Ovary (tissue), 7 donors: ENCODE measurements at regions not wholly inside any gene's neighbourhood (a gene's known extent, or its start where the extent isn't known, plus 50 kb on each side); places are given as distances from the start of the nearest gene placed in this dataset.

Experiments used
- DNase-seq, 5 donors: peaks; one replicate each; pipeline ENCODE4 v3.0.0-alpha.2; 2019 to 2020
- H3K27ac ChIP-seq, 2 donors: fragments of 200-600 bp; one replicate each; pipeline versions ENCODE4 v1.5.1 to v1.8.0; 2019 to 2022
- H3K27me3 ChIP-seq: fragments of 200-600 bp; one replicate; pipeline ENCODE4 v1.8.0; 2022
- H3K36me3 ChIP-seq: fragments of 200-600 bp; sonication (generic); one replicate; pipeline ENCODE4 v1.5.1; 2019
- H3K4me1 ChIP-seq: one replicate; pipeline ENCODE4 v1.8.1; 2013; ENCODE audit warnings: mild to moderate bottlenecking, moderate library complexity; ENCODE audit not compliant: insufficient read depth
- H3K4me3 ChIP-seq: fragments of 200-600 bp; sonication (generic); one replicate; pipeline ENCODE4 v1.5.1; 2017
- H3K9me3 ChIP-seq, 2 donors: fragments of 200-600 bp in 1 of 2; sonication (generic) in 1 of 2; one replicate each; pipeline versions ENCODE4 v1.5.1 to v1.8.1; 2013 to 2019; ENCODE audit warnings: mild to moderate bottlenecking in 1 of 2, moderate library complexity in 1 of 2
- CTCF ChIP-seq, 3 donors: fragments of 450-650 bp in 2 of 3; fragments of 200-600 bp in 1 of 3; IDR thresholded peaks; one replicate each; pipeline versions ENCODE4 v1.5.1 to v1.8.0; 2016 to 2022; ENCODE audit warnings: antibody characterized with exemption in 3 of 3, mild to moderate bottlenecking in 1 of 3
- EP300 ChIP-seq: sonication (generic); formaldehyde crosslinking; IDR thresholded peaks from one replicate; pipeline ENCODE4 v1.6.1; 2017; ENCODE audit warnings: antibody characterized with exemption
- POLR2A ChIP-seq: fragments of 450-650 bp; IDR thresholded peaks from one replicate; pipeline ENCODE4 v1.6.1; 2017; ENCODE audit warnings: antibody characterized with exemption, mild to moderate bottlenecking, moderate library complexity
- WGBS, 3 donors: extraction: QIAGEN DNeasy Blood & Tissue Kit in 1 of 3; methylation state at CpG; one replicate each; pipeline versions ENCODE4 v1.1.5 to v1.1.7; 2013 to 2017; 5-methylcytosine and 5-hydroxymethylcytosine counted together
- intact Hi-C, 4 donors: fragments of 100-400 bp; cut with DNase I; formaldehyde crosslinking; loops; one replicate each; pipeline versions ENCODE4 v1.11.0 to v1.15.1; 2022 to 2023
- donor health status: DM: no; HTN: no; CAD: no; lungs with moderate emphysema.
- donor health status: DM: no; HTN: no; CAD: no.
- donor health status: Bipolar disorder and iron deficiency.
- donor health status: DM: no; HTN: no; CAD: no.
- donor health status: DM: yes; HTN: yes; CAD: no.

GRCh38 chr5:15009420-15009819, 137.8 kb upstream of the ANKH start:
- H3K36me3 ChIP-seq = no peaks in the 10 kb centered on the region
- no peak overlapping the region for H3K4me3 ChIP-seq
- TF ChIP-seq CTCF (IDR thresholded peaks at IDR 0.05) (no peak), EP300 (no peak), POLR2A (no peak)
- DNase-seq = no peak
- intact Hi-C loops = loop anchor here in 2 of 4 donors (5.0 kb wide), 1 partner anchor 282 kb away; no protein-coding TSS in a partner anchor
- peak overlapping the region in 1 of 2 donors; percentile 51 for H3K27ac ChIP-seq
- peaks cover 2% of the 10 kb centered on the region for H3K4me1 ChIP-seq
- 3 to 17% (median 4%) methylated on average over 3 of the region's 3 CpGs for WGBS, 3 donors
- H3K9me3 ChIP-seq = no peaks in the 10 kb centered on the region
- H3K27me3 ChIP-seq = no peaks in the 10 kb centered on the region

DNA sequence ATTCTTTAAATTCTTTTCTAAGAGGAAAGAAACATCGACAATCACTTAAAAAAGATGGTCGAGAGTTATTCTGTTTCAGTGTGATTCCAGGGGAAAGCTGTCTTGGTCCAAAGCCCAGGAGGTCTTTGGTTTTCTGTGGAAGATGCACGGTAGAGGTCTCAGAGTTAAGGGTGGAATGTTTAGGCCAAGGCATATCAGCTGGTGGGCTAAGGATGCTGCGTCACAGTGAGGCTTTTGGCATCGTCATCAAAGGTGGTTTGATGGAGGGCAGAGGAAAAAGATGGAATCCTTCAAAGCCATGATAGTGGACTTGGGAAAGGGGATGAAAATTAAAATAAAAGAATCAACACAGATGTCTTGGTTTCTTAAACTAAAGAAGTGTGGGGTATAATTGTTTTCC, 137.3 kb upstream of the ANKH start:
- Histone ChIP-seq H3K27ac (peak overlapping the region in 1 of 2 donors; percentile 51), H3K4me3 (no peak overlapping the region), H3K36me3 (no peaks in the 10 kb centered on the region), H3K27me3 (no peaks in the 10 kb centered on the region), H3K9me3 (no peaks in the 10 kb centered on the region), H3K4me1 (peaks cover 2% of the 10 kb centered on the region)
- intact Hi-C loops = loop anchor here in 2 of 4 donors (5.0 kb wide), 1 partner anchor 282 kb away; no protein-coding TSS in a partner anchor
- peak in 3 of 5 donors; percentile 28 to 32 (median 28) for DNase-seq
- TF ChIP-seq EP300 (no peak), CTCF (IDR thresholded peaks at IDR 0.05) (no peak), POLR2A (no peak)
- 13 to 28% (median 14%) methylated on average over 5 of the region's 5 CpGs for WGBS, 3 donors

GRCh38 chr5:15008476-15008875, 136.9 kb upstream of the ANKH start:
- intact Hi-C loops = loop anchor here in 2 of 4 donors (5.0 kb wide), 1 partner anchor 281 kb away; no protein-coding TSS in a partner anchor

GRCh38 chr5:15007646-15008045, 136.1 kb upstream of the ANKH start:
- H3K9me3 ChIP-seq = no peaks in the 10 kb centered on the region
- DNase-seq = no peak
- intact Hi-C loops = loop anchor here in 2 of 4 donors (5.0 kb wide), 1 partner anchor 280 kb away; no protein-coding TSS in a partner anchor
- TF ChIP-seq POLR2A (no peak), CTCF (IDR thresholded peaks at IDR 0.05) (no peak), EP300 (no peak)
- H3K27me3 ChIP-seq = no peaks in the 10 kb centered on the region
- WGBS, 3 donors = 65 to 92% (median 86%) methylated on average over 4 of the region's 4 CpGs
- no peak overlapping the region for H3K4me3 ChIP-seq
- H3K27ac ChIP-seq = no peak overlapping the region
- no peaks in the 10 kb centered on the region for H3K36me3 ChIP-seq
- H3K4me1 ChIP-seq = peaks cover 2% of the 10 kb centered on the region

More at GRCh38 chr5:15008476-15008875, 136.9 kb upstream of the ANKH start:
- Histone ChIP-seq H3K36me3 (no peaks in the 10 kb centered on the region), H3K27me3 (no peaks in the 10 kb centered on the region), H3K4me1 (peaks cover 2% of the 10 kb centered on the region), H3K4me3 (no peak overlapping the region), H3K27ac (peak overlapping the region in 1 of 2 donors; percentile 51), H3K9me3 (no peaks in the 10 kb centered on the region)
- no peak for TF ChIP-seq CTCF (IDR thresholded peaks at IDR 0.05)
- TF ChIP-seq POLR2A = no peak
- TF ChIP-seq EP300 = no peak
- DNase-seq = peak; percentile 77 to 90 (median 82)
- WGBS, 3 donors = 8 to 18% (median 17%) methylated on average over 8 of the region's 8 CpGs
